ENCODE measurements at regions not wholly inside any gene's neighbourhood (a gene's known extent, or its start where the extent isn't known, plus 50 kb on each side); places are given as distances from the start of the nearest gene placed in this dataset.

- CTCF ChIA-PET (ENCODE audit: low intra/inter-chr PET ratio, low total read pairs), result no interaction called here
- no peaks in the 10 kb centered on the region for H3K9me3 ChIP-seq (ENCODE audit: low read length)
Measured at GRCh38 chr16:6646891-6647290, 685.8 kb upstream of the RBFOX1 start.

More at GRCh38 chr16:6646891-6647290, 685.8 kb upstream of the RBFOX1 start:
- intact Hi-C loops (cut with micrococcal nuclease; ENCODE audit: unreplicated experiment) (no loop called here), in situ Hi-C loops (cut with HindIII; ENCODE audit: extremely low pct_ligation_motif_present, low pct_unique_long_range_greater_than_20kb) (loop anchor here (25.0 kb wide), 1 partner anchor 1135 kb away; no protein-coding TSS in a partner anchor)
- Histone ChIP-seq H2AFZ (ENCODE audit: low read length) (no peak overlapping the region), H3K79me2 (ENCODE audit: insufficient read depth, low read length) (no peaks in the 10 kb centered on the region), H3K9ac (ENCODE audit: insufficient read depth, low read depth, low read length) (no peak overlapping the region), H3K36me3 (replicated peaks in 1 of 2; ENCODE audit: control insufficient read depth in 1 of 2, insufficient read depth in 2 of 2, low read length in 2 of 2) (no peaks in the 10 kb centered on the region), H3K4me2 (ENCODE audit: low read depth, low read length) (no peak overlapping the region), H3K4me1 (ENCODE audit: insufficient read depth, low read length) (no peaks in the 10 kb centered on the region), H3K27me3 (ENCODE audit: control insufficient read depth in 1 of 2, insufficient read depth in 2 of 2, low read length in 2 of 2) (peaks cover 3 to 13% of the 10 kb centered on the region in 2 experiments; a peak in 3 of 5 replicates), H3K27ac (ENCODE audit: extremely low read length, insufficient read depth, low read length) (no peak overlapping the region), H4K20me1 (ENCODE audit: insufficient read depth, low read length) (no peaks in the 10 kb centered on the region), H3K4me3 (replicated peaks in 1 of 3; ENCODE audit: insufficient read depth in 1 of 3, low read depth in 2 of 3, low read length in 3 of 3) (no peak overlapping the region)
- TF ChIP-seq PBX3 (CRISPR knock-in tag; IDR thresholded peaks at IDR 0.05; ENCODE audit: borderline replicate concordance), result no peak
- no peak for TF ChIP-seq NCOA2 (CRISPR knock-in tag; IDR thresholded peaks at IDR 0.05)
- TF ChIP-seq KLF16 (CRISPR knock-in tag; IDR thresholded peaks at IDR 0.05), result no peak
- no peak for TF ChIP-seq CEBPB (IDR thresholded peaks at IDR 0.05; ENCODE audit: borderline replicate concordance, low read depth, low read length)
- TF ChIP-seq ZNF790 (CRISPR knock-in tag; IDR thresholded peaks at IDR 0.05; ENCODE audit: borderline replicate concordance), result no peak
- TF ChIP-seq HMG20B (CRISPR knock-in tag; conservative IDR thresholded peaks at IDR 0.05), result no peak
- TF ChIP-seq ZNF460 (CRISPR knock-in tag; IDR thresholded peaks at IDR 0.05; ENCODE audit: borderline replicate concordance), result no peak
- TF ChIP-seq ZFP1 (CRISPR knock-in tag; IDR thresholded peaks at IDR 0.05), result no peak
- TF ChIP-seq USF2 (IDR thresholded peaks at IDR 0.05; ENCODE audit: low read depth, low read length), result no peak
- TF ChIP-seq USF2 (CRISPR knock-in tag; IDR thresholded peaks at IDR 0.05; ENCODE audit: borderline replicate concordance), result no peak
- TF ChIP-seq SP1 (IDR thresholded peaks at IDR 0.05), result no peak
- no peak for TF ChIP-seq SP1 (CRISPR knock-in tag; IDR thresholded peaks at IDR 0.05)
- TF ChIP-seq FIP1L1 (IDR thresholded peaks at IDR 0.05; ENCODE audit: borderline replicate concordance, insufficient read depth, low read depth, low read length), result no peak
- no peak for TF ChIP-seq ZSCAN5A (CRISPR knock-in tag; IDR thresholded peaks at IDR 0.05; ENCODE audit: borderline replicate concordance)
- TF ChIP-seq MTA1 (CRISPR knock-in tag; IDR thresholded peaks at IDR 0.05; ENCODE audit: borderline replicate concordance), result no peak
- no peak for TF ChIP-seq KLF13 (CRISPR knock-in tag; IDR thresholded peaks at IDR 0.05)
- no peak for TF ChIP-seq ZNF33A (CRISPR knock-in tag; IDR thresholded peaks at IDR 0.05; ENCODE audit: borderline replicate concordance)
- no peak for TF ChIP-seq ZBTB33 (CRISPR knock-in tag; IDR thresholded peaks at IDR 0.05)
- no peak for TF ChIP-seq AKAP8 (CRISPR knock-in tag; IDR thresholded peaks at IDR 0.05)
- no peak for DNase-seq (ENCODE audit: low spot score)
- FAIRE-seq, result no peak
- WGBS (ENCODE audit: low lambda C conversion rate), result 45% methylated on average over 5 of the region's 5 CpGs
- no TSS peak for BruUV-seq (replicated peaks)
- POLR2A ChIA-PET, result no interaction called here
- no peak for ATAC-seq

All from HepG2 (cell line).